ENCODE measurements at regions not wholly inside any gene's neighbourhood (a gene's known extent, or its start where the extent isn't known, plus 50 kb on each side); places are given as distances from the start of the nearest gene placed in this dataset.

- TF ChIP-seq CTCF (IDR thresholded peaks at IDR 0.05; ENCODE audit: low read depth, low read length): no peak
- TF ChIP-seq EZH2phosphoT487 (IDR thresholded peaks at IDR 0.05; ENCODE audit: low read depth): no peak
Measured at GRCh38 chr13:71368336-71368735, 498.7 kb downstream of the DACH1 start.

Data from OCI-LY3 (cell line).